ENCODE measurements at regions not wholly inside any gene's neighbourhood (a gene's known extent, or its start where the extent isn't known, plus 50 kb on each side); places are given as distances from the start of the nearest gene placed in this dataset.

DNA sequence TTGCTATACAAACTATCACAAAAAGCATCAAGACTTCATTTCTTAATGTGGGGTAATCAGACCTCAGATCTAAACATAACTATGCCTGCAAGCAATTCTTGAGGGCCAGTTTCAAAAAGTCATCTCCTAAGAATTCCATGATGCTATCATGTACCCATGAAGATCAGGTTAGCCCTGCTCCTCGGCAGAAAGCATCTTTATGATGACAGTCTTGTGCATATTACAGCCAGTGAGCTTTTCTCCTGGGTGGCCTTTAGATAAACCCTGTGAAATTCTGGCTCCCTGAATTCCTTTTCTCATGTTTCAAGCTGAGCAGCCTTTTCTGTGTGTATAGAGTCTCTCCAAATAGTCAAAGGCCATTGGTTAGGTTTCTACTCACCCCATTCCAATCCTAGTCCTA lies 201.9 kb upstream of the MCTP2 start (continued):
- TF ChIP-seq, protein P1, sequence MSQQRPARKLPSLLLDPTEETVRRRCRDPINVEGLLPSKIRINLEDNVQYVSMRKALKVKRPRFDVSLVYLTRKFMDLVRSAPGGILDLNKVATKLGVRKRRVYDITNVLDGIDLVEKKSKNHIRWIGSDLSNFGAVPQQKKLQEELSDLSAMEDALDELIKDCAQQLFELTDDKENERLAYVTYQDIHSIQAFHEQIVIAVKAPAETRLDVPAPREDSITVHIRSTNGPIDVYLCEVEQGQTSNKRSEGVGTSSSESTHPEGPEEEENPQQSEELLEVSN (IDR thresholded peaks at IDR 0.05): no peak
- TF ChIP-seq CTBP2 (IDR thresholded peaks at IDR 0.05; ENCODE audit: borderline replicate concordance, insufficient read depth, insufficient read length, low read length): no peak

Measured in H1 (cell line).